Thyroid gland (tissue), 4 donors: ENCODE measurements at regions not wholly inside any gene's neighbourhood (a gene's known extent, or its start where the extent isn't known, plus 50 kb on each side); places are given as distances from the start of the nearest gene placed in this dataset.

Experiments
- DNase-seq, 2 donors: peaks; one replicate each; pipeline ENCODE4 v3.0.0-alpha.2; 2019
- H3K27ac ChIP-seq, 3 donors: fragments of 200-600 bp; sonication (generic); 1 replicate in 2 of 3; 2 replicates in 1 of 3; pipeline ENCODE4 v1.5.1; 2016 to 2019; ENCODE audit warnings: mild to moderate bottlenecking in 1 of 3, moderate library complexity in 1 of 3
- H3K27me3 ChIP-seq: fragments of 200-600 bp; sonication (generic); one replicate; pipeline ENCODE4 v1.5.1; 2019
- H3K36me3 ChIP-seq, 2 donors: fragments of 200-600 bp; sonication (generic); one replicate each; pipeline ENCODE4 v1.5.1; 2016 to 2019
- H3K4me1 ChIP-seq, 2 donors: fragments of 200-600 bp; sonication (generic); one replicate each; pipeline ENCODE4 v1.5.1; 2017 to 2019
- H3K4me3 ChIP-seq, 3 donors: fragments of 200-600 bp; sonication (generic); replicated peaks in 1 of 3; 1 replicate in 2 of 3; 2 replicates in 1 of 3; pipeline ENCODE4 v1.5.1; 2016; ENCODE audit warnings: mild to moderate bottlenecking in 1 of 3
- H3K9me3 ChIP-seq: fragments of 200-600 bp; sonication (generic); one replicate; pipeline ENCODE4 v1.5.1; 2017
- POLR2A ChIP-seq, 2 donors: fragments of 450-650 bp; IDR thresholded peaks; one replicate each; pipeline ENCODE4 v1.6.1; 2017; ENCODE audit warnings: antibody characterized with exemption in 2 of 2, mild to moderate bottlenecking in 2 of 2, moderate library complexity in 1 of 2
- WGBS, 2 donors: methylation state at CpG; one replicate each; pipeline ENCODE4 v1.1.5; 2017; 5-methylcytosine and 5-hydroxymethylcytosine counted together
- intact Hi-C: fragments of 100-400 bp; cut with DNase I; formaldehyde crosslinking; loops from one replicate; pipeline ENCODE4 v1.15.1; 2023
- TF ChIP-seq, protein P1 (sequence below), 6 experiments: fragments of 200-600 bp in 3 of 6; fragments of 450-650 bp in 3 of 6; sonication (generic) in 3 of 6; IDR thresholded peaks; one replicate each; pipeline ENCODE4 v1.5.1; 2016 to 2019; ENCODE audit warnings: antibody characterized with exemption in 6 of 6, mild to moderate bottlenecking in 2 of 6, inconsistent platforms in 1 of 6, moderate library complexity in 1 of 6

DNA sequence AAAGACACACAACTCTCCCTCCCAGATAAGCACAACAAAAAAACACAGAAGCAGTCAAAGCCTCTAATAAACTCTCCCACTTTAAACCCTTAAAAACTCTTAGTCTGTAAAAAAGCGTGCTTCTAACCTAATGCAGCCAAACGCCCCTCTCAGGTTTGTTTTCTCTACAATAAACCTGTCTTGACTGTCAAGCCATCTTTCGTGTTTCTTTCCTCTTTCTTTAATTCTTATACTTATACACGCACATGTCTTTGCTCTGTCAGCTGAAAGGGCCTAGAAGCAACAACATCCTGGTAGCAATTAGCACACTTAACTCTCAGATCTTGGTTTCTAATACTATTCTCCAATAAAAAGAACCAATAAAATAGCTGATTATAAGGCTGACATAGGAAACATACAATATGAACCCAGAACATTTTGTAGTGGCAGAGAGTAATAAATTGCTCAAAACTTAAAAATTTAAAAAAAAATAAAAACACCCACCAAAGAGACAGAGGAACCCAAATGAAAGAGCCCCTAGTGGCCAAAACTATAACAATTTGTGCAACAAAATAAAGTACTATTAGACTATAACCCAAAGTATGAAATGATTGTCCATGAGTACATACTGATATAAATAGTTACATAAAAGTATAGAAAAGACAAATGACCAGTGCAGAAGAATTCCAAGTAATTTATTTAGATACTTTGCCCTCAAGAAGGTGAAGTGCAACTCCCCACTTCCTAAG is 440.4 kb upstream of the ADGRL3 start:
- WGBS, 2 donors = 82 to 88% methylated on average over 4 of the region's 4 CpGs
- no peaks in the 10 kb centered on the region for H3K27me3 ChIP-seq
- intact Hi-C loops = no loop called here
- H3K36me3 ChIP-seq = no peaks in the 10 kb centered on the region
- no peaks in the 10 kb centered on the region for H3K4me1 ChIP-seq
- H3K4me3 ChIP-seq = no peak overlapping the region
- no peak overlapping the region for H3K27ac ChIP-seq
- DNase-seq = no peak
- no peak for TF ChIP-seq POLR2A (IDR thresholded peaks at IDR 0.05)
- TF ChIP-seq, protein P1, sequence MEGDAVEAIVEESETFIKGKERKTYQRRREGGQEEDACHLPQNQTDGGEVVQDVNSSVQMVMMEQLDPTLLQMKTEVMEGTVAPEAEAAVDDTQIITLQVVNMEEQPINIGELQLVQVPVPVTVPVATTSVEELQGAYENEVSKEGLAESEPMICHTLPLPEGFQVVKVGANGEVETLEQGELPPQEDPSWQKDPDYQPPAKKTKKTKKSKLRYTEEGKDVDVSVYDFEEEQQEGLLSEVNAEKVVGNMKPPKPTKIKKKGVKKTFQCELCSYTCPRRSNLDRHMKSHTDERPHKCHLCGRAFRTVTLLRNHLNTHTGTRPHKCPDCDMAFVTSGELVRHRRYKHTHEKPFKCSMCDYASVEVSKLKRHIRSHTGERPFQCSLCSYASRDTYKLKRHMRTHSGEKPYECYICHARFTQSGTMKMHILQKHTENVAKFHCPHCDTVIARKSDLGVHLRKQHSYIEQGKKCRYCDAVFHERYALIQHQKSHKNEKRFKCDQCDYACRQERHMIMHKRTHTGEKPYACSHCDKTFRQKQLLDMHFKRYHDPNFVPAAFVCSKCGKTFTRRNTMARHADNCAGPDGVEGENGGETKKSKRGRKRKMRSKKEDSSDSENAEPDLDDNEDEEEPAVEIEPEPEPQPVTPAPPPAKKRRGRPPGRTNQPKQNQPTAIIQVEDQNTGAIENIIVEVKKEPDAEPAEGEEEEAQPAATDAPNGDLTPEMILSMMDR (IDR thresholded peaks at IDR 0.05) = no peak
- H3K9me3 ChIP-seq = no peaks in the 10 kb centered on the region

DNA sequence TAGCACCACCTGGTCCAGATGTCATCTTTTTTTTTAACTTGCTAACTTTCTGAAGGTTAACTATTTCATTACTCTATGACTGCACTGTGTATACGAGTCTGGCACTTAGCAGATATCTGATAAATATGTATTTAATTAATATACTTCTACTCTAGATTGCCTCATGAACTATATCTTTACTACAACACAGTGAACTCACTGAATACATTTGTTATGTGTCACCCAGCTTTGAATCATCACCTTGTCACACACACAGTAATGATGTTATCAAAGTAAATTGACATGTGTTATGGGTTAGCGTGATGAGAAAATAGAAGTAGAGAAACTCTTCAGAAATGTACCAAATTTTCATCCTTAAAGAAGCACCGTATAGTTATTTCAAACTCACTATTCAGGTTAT is 419.3 kb upstream of the ADGRL3 start:
- no peak overlapping the region for H3K27ac ChIP-seq
- TF ChIP-seq POLR2A (IDR thresholded peaks at IDR 0.05) = no peak
- TF ChIP-seq, protein P1 (IDR thresholded peaks at IDR 0.05) = no peak
- H3K36me3 ChIP-seq = no peaks in the 10 kb centered on the region
- no peaks in the 10 kb centered on the region for H3K4me1 ChIP-seq
- H3K9me3 ChIP-seq = no peaks in the 10 kb centered on the region
- 88% methylated on average over 3 of the region's 3 CpGs for WGBS, 2 donors
- H3K4me3 ChIP-seq = no peak overlapping the region
- no peaks in the 10 kb centered on the region for H3K27me3 ChIP-seq
- DNase-seq = no peak
- intact Hi-C loops = no loop called here

DNA sequence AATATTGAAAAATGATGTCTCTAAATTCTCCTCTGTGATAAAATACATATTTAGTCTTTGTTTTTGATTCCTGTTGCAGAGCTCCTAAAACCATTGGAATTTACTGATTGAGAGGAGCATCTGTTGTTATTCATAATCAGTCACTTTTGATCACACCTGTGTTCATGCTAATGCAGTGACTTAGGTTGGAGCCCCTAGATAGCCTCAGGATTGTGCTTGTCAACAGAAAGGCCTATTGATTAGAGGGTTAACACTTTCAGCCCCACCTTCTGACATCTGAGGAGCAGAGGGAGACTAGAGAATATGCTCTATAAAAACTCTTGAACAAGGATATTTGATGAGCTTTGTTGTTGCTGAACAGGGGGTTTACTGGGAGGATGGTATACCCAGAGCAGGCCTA is 409.5 kb upstream of the ADGRL3 start:
- intact Hi-C loops = no loop called here
- H3K36me3 ChIP-seq = no peaks in the 10 kb centered on the region
- no peaks in the 10 kb centered on the region for H3K9me3 ChIP-seq
- no peak overlapping the region for H3K4me3 ChIP-seq
- no peak for DNase-seq
- no peak overlapping the region for H3K27ac ChIP-seq
- H3K27me3 ChIP-seq = no peaks in the 10 kb centered on the region
- TF ChIP-seq POLR2A (IDR thresholded peaks at IDR 0.05) = no peak
- TF ChIP-seq, protein P1 (IDR thresholded peaks at IDR 0.05) = no peak
- H3K4me1 ChIP-seq = no peaks in the 10 kb centered on the region

DNA sequence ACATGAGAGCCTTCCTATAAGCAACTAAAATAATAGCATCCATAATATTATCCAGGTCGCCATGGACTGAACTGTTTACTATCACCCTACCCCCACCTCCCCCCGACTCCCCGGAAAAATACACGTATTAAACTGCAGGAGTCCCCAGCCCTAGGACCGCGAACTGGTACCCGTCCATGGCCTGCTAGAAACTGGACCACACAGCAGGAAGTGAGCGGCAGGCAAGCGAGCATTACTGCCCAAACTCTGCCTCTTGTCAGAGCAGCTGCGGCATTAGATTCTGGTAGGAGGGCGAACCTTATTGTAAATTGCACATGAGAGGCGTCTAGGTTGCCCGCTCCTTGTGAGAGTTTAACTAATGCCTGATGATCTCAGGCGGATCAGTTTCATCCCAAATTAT is 405.8 kb upstream of the ADGRL3 start:
- no peaks in the 10 kb centered on the region for H3K9me3 ChIP-seq
- H3K36me3 ChIP-seq = no peaks in the 10 kb centered on the region
- intact Hi-C loops = no loop called here
- TF ChIP-seq, protein P1 (IDR thresholded peaks at IDR 0.05) = no peak
- no peak for TF ChIP-seq POLR2A (IDR thresholded peaks at IDR 0.05)
- H3K4me1 ChIP-seq = no peaks in the 10 kb centered on the region
- no peak overlapping the region for H3K27ac ChIP-seq
- DNase-seq = no peak
- 94% methylated on average over 14 of the region's 14 CpGs for WGBS, 2 donors
- H3K27me3 ChIP-seq = no peaks in the 10 kb centered on the region
- H3K4me3 ChIP-seq = no peak overlapping the region

DNA sequence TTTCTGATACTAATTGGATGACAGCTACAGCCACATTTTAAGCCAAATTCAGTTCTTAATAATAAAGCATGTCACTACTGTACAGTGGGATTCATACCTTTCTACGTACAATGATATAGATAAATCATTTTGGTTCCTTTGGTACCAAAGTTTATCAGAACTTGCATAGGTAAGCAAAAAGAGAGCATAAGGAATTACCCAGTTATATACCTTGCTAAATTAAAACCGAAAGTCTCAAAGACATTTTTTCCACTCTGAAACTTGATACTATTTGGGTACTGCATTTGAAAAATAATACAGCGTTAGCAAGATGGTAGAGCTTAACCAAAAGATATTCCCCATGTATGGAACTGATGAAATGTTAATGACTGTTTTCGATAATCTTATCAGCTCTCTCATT is 400.9 kb upstream of the ADGRL3 start:
- intact Hi-C loops = no loop called here
- TF ChIP-seq, protein P1 (IDR thresholded peaks at IDR 0.05) = no peak
- TF ChIP-seq POLR2A (IDR thresholded peaks at IDR 0.05) = no peak
- H3K27me3 ChIP-seq = no peaks in the 10 kb centered on the region

More for the DNA sequence above, 400.9 kb upstream of the ADGRL3 start:
- no peak for DNase-seq
- Histone ChIP-seq H3K36me3 (no peaks in the 10 kb centered on the region), H3K4me3 (no peak overlapping the region), H3K4me1 (no peaks in the 10 kb centered on the region), H3K27ac (no peak overlapping the region), H3K9me3 (no peaks in the 10 kb centered on the region)
- 91 to 92% methylated on average over 4 of the region's 4 CpGs for WGBS, 2 donors
